ENCODE measurements at regions not wholly inside any gene's neighbourhood (a gene's known extent, or its start where the extent isn't known, plus 50 kb on each side); places are given as distances from the start of the nearest gene placed in this dataset.

DNA sequence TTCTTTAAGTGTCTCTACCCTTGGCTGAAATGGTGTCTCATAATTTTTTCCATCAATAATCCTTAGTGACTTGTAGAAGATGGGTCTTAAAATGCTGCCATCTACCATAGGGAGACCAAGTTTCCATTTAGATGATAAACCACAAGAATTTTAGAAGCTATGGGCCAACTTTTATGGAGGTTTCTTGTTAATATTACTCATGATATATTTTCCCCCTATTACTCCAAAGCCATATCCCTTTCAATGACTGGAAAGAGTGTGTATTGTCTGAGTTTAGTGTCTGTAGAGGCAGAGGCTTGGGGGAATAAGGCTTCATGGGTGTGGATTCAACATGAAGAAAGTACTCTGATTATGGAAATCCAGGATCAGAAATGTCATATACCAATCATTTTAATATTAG is 507.3 kb upstream of the TNC start:
- H3K79me2 ChIP-seq (ENCODE audit: insufficient read depth, low read length): no peaks in the 10 kb centered on the region
- H4K20me1 ChIP-seq (ENCODE audit: insufficient read depth, low read length): no peaks in the 10 kb centered on the region
- ATAC-seq (ENCODE audit: insufficient read depth, low read depth): no peak
- H3K27me3 ChIP-seq (ENCODE audit: insufficient read depth, low read length, poor library complexity): no peaks in the 10 kb centered on the region
- TF ChIP-seq, protein P1, sequence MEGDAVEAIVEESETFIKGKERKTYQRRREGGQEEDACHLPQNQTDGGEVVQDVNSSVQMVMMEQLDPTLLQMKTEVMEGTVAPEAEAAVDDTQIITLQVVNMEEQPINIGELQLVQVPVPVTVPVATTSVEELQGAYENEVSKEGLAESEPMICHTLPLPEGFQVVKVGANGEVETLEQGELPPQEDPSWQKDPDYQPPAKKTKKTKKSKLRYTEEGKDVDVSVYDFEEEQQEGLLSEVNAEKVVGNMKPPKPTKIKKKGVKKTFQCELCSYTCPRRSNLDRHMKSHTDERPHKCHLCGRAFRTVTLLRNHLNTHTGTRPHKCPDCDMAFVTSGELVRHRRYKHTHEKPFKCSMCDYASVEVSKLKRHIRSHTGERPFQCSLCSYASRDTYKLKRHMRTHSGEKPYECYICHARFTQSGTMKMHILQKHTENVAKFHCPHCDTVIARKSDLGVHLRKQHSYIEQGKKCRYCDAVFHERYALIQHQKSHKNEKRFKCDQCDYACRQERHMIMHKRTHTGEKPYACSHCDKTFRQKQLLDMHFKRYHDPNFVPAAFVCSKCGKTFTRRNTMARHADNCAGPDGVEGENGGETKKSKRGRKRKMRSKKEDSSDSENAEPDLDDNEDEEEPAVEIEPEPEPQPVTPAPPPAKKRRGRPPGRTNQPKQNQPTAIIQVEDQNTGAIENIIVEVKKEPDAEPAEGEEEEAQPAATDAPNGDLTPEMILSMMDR (IDR thresholded peaks at IDR 0.05; ENCODE audit: borderline replicate concordance, extremely low read depth, low read length, poor library complexity, severe bottlenecking): no peak
- TF ChIP-seq EZH2 (IDR thresholded peaks at IDR 0.05; ENCODE audit: borderline replicate concordance, low read depth, low read length, severe bottlenecking): no peak
- no peak overlapping the region for H3K4me2 ChIP-seq (ENCODE audit: insufficient read depth, low read length)
- H3K9ac ChIP-seq (ENCODE audit: low read depth, low read length): no peak overlapping the region
- H3K36me3 ChIP-seq (ENCODE audit: insufficient read depth, low read length): no peaks in the 10 kb centered on the region
- H3K27ac ChIP-seq (ENCODE audit: low read length): no peak overlapping the region
- no peaks in the 10 kb centered on the region for H3K4me1 ChIP-seq (ENCODE audit: insufficient read depth, low read length)
- no peaks in the 10 kb centered on the region for H3K9me3 ChIP-seq (ENCODE audit: insufficient read depth, low read length, severe bottlenecking)
- H2AFZ ChIP-seq (ENCODE audit: low read depth, low read length): no peak overlapping the region
- no peak overlapping the region for H3K4me3 ChIP-seq (ENCODE audit: low read depth in 1 of 2, low read length in 2 of 2)
- no peak for DNase-seq

DNA sequence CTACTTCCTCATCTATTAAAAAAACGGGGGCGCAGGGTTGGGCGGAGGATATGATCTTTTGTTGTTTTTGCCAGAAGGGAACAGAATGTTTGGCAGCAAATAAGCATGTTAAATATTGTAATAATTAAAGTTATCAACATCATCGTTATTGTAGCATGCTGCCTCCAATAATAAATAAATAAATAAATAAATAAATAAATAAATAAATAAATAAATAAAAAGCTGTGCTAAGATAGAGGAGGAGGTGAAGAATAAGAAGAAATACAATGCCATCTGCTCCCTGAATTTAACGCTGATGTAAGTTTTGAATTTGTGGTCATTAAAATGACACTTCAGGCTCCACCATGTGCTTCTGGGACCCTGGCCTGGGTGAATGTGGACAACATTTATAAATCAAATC is 508.0 kb upstream of the TNC start:
- H3K27me3 ChIP-seq (ENCODE audit: insufficient read depth, low read length, poor library complexity): no peaks in the 10 kb centered on the region
- H3K27ac ChIP-seq (ENCODE audit: low read length): no peak overlapping the region
- no peak overlapping the region for H2AFZ ChIP-seq (ENCODE audit: low read depth, low read length)
- no peaks in the 10 kb centered on the region for H3K36me3 ChIP-seq (ENCODE audit: insufficient read depth, low read length)
- DNase-seq: no peak
- no peak overlapping the region for H3K9ac ChIP-seq (ENCODE audit: low read depth, low read length)
- ATAC-seq (ENCODE audit: insufficient read depth, low read depth): no peak
- H4K20me1 ChIP-seq (ENCODE audit: insufficient read depth, low read length): no peaks in the 10 kb centered on the region
- TF ChIP-seq, protein P1 (IDR thresholded peaks at IDR 0.05; ENCODE audit: borderline replicate concordance, extremely low read depth, low read length, poor library complexity, severe bottlenecking): no peak
- no peak for TF ChIP-seq EZH2 (IDR thresholded peaks at IDR 0.05; ENCODE audit: borderline replicate concordance, low read depth, low read length, severe bottlenecking)
- no peak overlapping the region for H3K4me3 ChIP-seq (ENCODE audit: low read depth in 1 of 2, low read length in 2 of 2)
- H3K4me2 ChIP-seq (ENCODE audit: insufficient read depth, low read length): no peak overlapping the region
- H3K4me1 ChIP-seq (ENCODE audit: insufficient read depth, low read length): no peaks in the 10 kb centered on the region
- H3K9me3 ChIP-seq (ENCODE audit: insufficient read depth, low read length, severe bottlenecking): no peaks in the 10 kb centered on the region
- no peaks in the 10 kb centered on the region for H3K79me2 ChIP-seq (ENCODE audit: insufficient read depth, low read length)

DNA sequence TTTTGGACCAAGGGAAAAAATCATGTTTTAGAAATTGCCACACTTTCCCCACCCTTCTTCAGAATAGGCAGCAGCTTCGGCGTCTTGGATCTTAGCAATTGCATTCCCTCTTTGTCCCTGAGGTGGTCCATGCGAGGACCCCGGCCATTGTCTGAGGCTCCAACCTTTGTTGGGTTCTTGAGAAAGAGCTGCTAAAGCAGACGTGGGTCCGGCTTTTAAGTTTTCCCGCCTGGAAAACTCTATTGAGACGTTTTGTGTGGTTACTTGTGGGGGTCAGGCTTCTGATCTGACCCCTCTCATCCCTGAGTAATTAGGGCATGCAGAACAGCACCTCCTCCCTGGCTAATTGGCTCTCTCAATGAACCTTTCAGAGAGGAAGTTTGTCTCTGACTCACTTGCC is 509.6 kb upstream of the TNC start:
- no peak for ATAC-seq (ENCODE audit: insufficient read depth, low read depth)

More for the DNA sequence above, 509.6 kb upstream of the TNC start:
- Histone ChIP-seq H3K36me3 (ENCODE audit: insufficient read depth, low read length) (no peaks in the 10 kb centered on the region), H3K9ac (ENCODE audit: low read depth, low read length) (no peak overlapping the region), H3K27ac (ENCODE audit: low read length) (no peak overlapping the region), H4K20me1 (ENCODE audit: insufficient read depth, low read length) (no peaks in the 10 kb centered on the region), H3K4me3 (ENCODE audit: low read depth in 1 of 2, low read length in 2 of 2) (no peak overlapping the region), H3K27me3 (ENCODE audit: insufficient read depth, low read length, poor library complexity) (no peaks in the 10 kb centered on the region), H3K4me2 (ENCODE audit: insufficient read depth, low read length) (no peak overlapping the region), H3K4me1 (ENCODE audit: insufficient read depth, low read length) (no peaks in the 10 kb centered on the region), H2AFZ (ENCODE audit: low read depth, low read length) (no peak overlapping the region), H3K79me2 (ENCODE audit: insufficient read depth, low read length) (no peaks in the 10 kb centered on the region), H3K9me3 (ENCODE audit: insufficient read depth, low read length, severe bottlenecking) (no peaks in the 10 kb centered on the region)
- no peak for TF ChIP-seq EZH2 (IDR thresholded peaks at IDR 0.05; ENCODE audit: borderline replicate concordance, low read depth, low read length, severe bottlenecking)
- TF ChIP-seq, protein P1 (IDR thresholded peaks at IDR 0.05; ENCODE audit: borderline replicate concordance, extremely low read depth, low read length, poor library complexity, severe bottlenecking): no peak
- DNase-seq: no peak

Data from DND-41 (cell line).